Activated CD4-positive, alpha-beta T cell treated with anti-CD3 and anti-CD28 coated beads, Interleukin-2, amount 50 U/mL, for 16 hours (primary cell): ENCODE measurements at regions not wholly inside any gene's neighbourhood (a gene's known extent, or its start where the extent isn't known, plus 50 kb on each side); places are given as distances from the start of the nearest gene placed in this dataset.
"Not testable (repeated sequence)": the region's sequence is repeated elsewhere in the genome, so short reads cannot be mapped to it uniquely, and the experiment has no call there.

Source experiments
- DNase-seq: peaks from one replicate; pipeline ENCODE4 v3.0.0-alpha.2; 2020

DNA sequence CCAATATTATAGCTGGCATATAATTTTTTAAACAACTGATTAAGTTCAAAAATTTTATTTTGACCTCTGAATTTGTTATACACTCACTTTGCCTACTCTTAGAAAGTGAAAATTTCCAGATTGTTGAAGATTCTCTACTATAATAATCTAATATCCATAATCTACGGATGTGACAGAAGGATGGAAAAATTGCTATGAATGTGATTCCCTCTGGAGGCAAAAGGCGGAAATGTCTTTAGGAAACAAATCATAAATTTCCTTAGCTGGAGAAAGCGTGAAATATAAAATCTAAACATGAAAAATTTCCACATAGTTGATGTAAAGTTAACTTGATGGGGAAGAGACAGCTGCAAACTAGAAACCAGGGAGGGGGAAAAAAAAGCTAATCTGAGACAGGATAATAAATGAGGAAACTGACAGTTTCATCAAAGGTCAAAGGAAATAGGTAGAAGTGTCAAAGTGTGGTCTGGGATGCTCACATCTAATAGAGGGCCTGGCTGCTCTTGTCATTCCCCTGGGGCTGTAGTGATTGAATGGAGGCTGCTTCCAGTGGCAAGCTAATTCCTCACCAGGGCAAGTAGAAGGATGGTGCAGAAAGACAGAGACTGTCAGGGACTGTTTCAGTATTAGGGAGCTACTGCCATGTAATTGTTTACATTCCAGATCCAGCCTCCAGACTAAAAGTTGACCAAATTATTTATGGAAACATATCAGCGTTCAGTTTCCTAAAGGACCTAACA, 264.5 kb downstream of the SDHAF3 start:
- DNase-seq = no peak

DNA sequence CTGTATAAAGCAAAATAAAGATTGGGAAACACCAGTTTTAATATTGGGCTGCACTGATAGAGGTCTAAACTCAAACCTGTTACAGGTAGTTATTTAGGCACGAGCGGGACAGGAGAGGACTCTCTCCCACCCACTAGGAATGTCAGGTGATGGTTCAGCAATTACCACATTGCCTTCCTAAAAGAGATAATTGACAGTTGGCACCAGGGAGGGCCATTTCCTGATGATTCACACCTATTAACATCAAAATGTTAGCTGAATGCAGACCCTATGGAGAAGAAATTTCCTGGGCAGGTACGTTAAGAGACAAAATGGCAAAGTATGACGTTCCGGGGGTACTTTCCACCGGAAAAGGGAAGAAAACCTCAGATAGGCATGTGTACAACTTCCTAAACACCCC, 272.6 kb downstream of the SDHAF3 start:
- no peak for DNase-seq

DNA sequence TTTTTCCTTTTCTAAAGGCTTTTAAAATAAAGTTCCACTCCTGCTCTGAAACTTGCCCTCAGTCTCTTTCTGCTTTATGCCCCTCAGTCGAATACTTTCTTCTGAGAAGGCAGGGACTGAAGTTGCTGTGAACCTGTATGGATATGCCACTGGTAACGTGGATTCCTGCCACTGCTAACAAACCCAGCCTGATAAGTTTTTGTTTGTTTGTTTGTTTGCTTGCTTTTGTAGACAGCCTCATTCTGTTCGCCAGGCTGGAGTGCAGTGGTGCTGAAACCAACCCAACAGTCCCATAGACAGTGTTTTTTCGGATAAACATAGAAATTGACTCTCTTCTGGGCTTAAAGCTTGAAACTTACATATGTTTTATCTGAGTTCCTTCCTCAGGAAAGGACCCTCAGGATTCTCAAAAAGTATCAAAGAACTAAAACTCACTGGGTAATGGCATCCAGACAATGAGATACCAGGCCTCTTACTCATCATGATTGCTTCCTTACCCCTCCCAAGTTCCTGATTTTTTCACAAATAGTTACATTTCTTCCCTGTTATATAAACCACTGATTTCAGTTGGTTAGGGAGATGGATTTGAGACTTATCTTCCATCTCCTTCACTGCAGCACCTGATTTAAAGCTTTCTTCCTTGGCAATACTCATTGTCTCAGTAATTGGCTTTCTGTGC, 273.6 kb downstream of the SDHAF3 start:
- DNase-seq = no peak

DNA sequence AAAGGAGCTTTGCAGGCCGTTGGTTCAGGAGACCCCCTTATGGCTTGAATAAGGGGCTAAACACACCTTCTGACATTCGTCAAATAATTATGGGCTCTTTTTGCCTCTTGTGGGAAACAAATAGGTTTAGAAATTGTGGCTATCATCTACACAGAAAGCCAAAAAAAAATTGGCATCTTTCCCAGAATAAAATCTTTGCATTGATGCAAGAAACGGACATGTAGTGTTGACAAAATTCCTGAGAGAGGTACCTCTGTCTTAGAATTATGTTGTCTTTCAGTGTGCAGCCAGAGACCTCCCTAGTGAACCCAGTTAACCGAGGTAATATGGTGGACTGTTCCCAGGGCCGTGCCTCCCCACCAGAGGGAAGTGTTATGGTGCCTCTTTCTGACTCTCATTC, 283.9 kb downstream of the SDHAF3 start:
- no peak for DNase-seq

DNA sequence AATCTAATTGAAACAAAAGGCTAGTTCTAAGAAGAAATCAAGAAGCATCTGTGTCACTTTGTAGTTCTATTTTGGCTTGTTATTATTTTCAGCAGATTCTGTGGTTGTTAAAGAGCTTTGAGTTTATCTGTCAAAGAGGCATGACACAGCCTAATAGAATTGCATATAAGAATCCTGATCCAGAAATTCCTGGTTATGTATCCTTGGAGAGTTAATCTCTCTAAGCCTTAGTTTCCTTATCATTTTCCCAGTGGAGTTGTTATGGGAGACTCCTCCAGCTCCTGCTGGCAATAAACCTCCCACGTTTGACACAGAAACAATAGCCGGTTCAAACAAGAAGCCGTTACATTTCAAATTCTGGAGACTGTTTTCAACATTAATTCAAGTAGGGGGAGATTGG, 288.3 kb downstream of the SDHAF3 start:
- DNase-seq = no peak

DNA sequence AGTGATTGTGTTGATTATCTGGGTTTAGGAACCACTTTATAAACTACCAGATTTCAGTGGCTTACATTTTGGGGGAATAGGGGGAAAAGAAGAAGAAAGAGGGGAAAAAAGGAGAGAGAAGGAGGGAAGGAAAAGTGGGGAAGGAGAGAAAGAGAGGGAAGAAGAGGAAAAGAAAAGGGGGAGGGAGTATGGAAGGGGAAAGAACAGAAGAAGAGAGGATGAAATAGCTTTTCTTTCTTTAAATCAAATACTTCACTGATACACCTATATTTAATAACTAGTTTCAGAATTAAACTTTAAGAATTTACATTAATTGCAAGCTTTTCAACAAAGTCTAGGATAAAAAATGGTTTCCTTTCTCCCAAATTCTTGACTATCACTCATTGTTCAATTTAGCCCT, 289.6 kb downstream of the SDHAF3 start:
- no peak for DNase-seq

DNA sequence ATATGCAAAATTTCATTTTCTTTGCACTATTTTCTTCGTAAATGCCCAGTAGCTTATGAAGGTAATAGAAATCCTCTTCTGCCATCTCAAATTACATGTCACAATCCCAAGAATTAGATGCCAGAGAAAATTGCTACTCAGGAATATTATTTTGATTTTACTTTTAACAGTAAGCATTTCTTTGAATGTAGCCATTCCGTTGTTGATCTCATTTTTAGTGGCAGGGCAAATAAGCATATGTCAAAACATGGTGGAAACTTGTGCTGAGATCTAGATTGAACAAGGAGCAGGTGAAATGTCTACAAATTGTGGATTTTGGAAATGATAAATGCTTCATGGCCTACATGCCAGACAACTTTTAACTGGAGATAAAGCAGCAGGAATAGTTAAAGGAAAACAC, 291.8 kb downstream of the SDHAF3 start:
- DNase-seq = no peak

DNA sequence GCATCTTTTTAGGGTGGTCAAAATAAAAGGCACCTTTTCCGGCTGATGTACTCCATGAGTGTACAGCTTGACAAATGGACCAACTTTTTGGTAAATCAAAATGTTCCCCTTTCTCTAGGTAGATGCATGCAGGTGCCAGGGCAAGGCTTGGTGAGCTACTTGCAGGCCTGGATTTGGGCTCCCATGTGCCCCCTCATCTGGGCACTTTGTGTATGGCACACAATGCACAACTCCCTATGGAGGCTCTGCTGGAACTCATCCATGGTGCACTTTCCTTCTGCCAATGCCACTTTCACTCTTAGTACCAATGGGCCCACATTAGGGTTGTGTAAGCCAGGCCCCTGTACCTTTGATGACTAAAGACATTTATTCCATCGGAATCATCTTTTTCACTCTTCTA, 300.8 kb downstream of the SDHAF3 start:
- DNase-seq = no peak

DNA sequence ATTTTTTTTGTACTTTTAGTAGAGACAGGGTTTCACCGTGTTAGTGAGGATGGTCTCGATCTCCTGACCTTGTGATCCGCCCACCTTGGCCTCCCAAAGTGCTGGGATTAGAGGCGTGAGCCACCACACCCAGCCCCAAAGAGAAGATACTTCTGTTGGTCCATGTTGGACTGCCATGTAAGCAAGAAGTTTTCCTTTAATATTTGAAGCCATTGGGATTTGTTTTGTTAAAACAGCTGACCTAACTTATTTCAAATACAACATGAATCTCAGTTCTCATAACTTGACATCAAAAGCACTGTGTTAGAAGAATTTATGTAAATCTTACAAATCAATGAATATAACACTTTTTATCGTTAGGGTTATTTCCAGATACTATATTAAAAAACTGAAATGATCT, 302.4 kb downstream of the SDHAF3 start:
- DNase-seq = no peak

DNA sequence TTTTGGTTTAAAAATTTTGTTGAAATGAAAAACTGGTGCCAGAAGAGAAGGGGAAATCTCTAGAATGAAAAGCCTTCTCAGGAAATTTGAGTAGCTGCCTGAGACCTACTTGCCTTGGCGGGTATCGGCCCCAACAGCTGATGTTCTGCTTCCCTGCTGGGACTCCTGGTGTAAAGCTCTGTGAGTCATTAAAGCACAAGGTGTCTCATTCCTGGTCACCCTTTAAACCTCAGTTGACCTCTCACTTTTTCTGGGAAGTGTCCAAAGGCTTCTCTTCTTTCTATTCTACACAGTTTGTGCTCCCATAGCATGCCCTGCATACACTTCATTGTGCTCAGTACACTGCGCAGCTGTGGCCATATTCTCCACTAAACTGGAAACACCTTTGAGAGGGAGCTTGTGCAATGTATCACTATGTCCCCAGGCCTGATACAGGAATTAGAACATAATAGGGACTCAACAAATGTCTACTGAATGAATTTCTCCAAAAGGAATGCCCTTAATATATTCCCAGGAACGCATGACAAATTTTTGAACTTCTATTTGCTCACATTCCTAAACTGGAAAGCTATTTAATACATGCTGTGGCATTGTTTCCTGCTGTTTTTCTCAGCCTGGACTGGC, 303.9 kb downstream of the SDHAF3 start:
- no peak for DNase-seq

DNA sequence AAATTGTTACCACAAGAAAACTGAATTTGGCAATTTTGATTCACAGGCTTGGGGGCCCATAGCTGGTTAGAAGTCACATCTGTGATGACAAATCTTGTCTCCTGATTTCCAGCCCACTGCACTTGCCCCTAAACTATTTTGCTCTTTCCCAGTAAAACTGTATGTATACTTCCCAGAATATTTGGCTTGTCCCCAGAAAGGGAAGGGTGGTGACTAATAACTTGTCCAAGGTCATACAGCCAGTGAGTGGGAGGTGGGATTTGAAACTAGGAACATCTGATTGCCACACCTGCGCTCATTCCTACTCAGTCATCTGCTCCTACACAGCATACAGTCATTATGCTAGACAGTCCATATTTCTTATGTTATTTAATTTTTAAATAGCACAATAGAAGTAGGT, 304.5 kb downstream of the SDHAF3 start:
- no peak for DNase-seq

DNA sequence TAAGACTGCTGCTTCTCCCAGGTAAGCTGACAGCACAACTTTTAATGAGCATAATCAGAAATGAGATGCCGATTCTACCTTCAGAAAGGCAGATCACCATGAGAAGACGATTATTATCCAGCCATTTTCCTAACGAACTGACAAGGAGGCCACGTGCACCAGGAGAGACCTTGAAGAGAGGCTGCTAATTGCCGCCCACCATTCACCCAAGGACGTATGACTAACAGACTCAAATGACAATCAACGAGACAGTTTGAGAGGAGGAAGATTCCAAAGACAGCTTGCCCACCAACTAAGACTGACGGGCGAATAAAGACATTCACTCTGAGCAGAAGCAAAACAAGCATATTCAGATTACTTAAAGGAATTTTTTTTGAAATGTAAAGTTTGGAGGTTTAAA, 301.9 kb upstream of the TAC1 start:
- DNase-seq = no peak

DNA sequence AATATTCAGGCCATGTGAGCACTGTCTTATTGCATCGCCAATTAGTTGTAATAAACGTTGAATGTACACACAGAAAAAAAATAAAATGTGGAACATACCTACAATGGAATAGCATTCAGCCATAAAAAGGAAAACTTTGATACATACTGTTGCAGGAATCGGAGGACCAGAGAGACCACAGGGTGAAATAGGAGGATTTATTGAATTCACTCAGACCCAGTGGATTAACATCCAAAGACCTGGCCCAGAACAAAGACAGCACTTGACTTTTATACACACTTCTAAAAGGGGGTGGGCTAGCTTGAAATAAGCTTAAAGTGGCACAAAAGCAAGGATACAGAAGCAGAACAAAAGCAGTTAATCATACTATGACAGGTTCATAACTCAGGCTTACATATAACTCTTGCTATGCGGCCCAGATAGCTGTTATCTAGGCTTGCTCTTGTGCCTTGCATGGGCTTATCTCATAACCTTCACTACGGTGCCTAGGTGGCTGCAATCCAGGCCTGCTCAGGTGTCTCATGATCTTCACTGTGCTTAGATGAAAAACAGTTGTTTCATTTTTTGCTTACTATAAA, 292.2 kb upstream of the TAC1 start:
- no peak for DNase-seq

DNA sequence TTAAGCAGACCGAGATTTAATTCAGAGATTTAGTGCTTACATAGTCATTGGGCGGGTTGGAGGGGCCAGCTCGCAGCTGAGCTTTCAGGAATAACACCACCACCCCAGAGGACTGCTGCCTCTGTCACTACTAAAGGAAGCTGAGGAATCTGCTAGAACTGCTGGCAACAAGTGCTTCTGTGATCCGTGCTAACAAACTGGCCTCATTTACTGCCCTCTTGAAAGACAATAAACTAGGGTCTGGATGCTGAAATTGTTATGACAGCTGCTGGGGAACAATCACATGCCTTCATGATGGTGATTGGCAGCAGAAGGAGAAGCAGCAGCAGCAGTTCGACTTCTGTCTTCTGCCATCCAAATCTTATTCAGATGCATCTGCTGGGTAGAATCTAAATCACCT, 285.5 kb upstream of the TAC1 start:
- DNase-seq = no peak

DNA sequence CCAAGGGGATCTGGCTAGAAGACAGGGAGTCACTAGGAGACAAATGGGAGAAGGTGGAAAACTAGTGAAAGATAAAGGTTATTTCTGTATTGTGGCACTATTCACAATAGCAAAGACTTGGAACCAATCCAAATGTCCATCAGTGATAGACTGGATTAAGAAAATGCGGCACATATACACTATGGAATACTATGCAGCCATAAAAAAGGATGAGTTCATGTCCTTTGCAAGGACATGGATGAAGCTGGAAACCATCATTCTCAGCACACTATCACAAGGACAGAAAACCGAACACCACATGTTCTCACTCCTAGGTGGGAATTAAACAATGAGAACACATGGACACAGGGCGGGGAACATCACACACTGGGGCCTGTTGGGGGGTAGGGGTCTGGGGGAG, 282.4 kb upstream of the TAC1 start:
- not testable (repeated sequence) for DNase-seq

DNA sequence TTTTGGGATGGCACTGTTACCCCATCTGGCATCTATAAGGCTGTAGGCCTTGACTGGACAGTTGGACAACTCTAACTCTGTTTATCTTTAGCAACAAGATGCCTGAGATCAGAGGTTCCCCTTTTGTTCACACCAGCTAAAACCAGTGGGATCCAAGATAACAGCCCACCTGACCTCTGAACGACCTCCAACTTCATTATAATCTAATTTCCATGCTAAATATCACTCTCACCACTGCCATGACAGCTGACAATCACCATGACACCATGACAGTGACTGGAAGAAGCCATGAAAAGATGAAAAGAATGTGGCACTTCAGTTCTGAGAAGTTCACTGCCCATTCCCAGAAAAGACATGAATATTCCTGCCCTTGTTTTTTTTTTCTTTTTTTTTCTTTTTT, 281.4 kb upstream of the TAC1 start:
- no peak for DNase-seq

DNA sequence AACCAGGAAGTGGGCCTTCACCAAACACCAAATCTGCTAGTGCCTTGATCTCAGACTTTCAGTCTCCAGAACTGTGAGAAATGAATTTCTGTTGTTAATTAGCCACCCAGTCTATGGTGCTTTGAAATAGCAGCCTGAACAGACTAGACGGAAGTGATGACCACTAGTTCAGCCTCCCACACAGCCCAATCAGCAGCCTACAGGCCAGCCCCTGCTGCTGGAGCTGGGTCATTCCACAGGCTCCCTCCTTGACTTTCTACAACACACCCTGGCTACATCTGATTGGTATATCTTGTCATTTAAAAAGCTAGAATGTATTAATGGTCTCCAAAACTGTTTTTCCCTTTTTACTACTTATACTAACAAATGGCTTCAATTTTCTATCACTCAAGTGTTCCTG, 277.2 kb upstream of the TAC1 start:
- DNase-seq = no peak

DNA sequence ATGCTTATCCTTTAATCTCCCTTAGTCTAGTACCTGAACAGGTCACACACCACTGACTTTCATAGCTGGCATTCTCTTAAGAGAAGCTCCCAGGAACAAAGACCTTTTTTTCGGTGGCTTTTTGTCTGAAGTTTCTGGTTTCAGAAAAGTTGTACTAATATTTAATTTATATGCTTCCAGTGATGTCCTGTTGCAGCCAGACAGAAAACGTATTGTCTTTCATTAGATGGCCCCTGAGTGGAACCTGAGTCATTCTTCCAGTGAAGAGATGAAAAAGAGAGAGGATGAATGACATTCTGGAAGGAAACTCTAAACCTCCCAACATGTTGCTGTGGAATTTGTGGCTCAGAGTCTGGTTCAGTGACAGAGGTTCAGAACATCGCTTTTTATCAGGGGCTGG, 274.8 kb upstream of the TAC1 start:
- no peak for DNase-seq

DNA sequence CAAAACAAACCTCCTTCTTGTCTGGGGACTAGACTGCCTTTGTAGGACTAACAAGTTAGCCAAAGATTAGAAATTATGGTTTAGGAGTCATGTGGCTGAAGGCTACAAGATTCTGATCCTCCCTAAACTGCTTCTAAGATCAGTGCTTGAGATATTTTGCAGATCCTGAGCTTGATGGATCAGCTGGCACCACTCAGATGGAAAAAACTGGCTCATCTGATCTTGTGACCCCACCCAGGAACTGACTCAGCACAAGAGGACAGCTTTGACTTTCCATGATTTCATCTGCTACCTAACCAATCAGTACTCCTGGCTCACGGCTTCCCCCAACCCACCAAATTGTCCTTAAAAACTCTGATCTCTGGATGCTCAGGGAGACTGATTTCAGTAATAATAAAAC, 271.5 kb upstream of the TAC1 start:
- DNase-seq = no peak

DNA sequence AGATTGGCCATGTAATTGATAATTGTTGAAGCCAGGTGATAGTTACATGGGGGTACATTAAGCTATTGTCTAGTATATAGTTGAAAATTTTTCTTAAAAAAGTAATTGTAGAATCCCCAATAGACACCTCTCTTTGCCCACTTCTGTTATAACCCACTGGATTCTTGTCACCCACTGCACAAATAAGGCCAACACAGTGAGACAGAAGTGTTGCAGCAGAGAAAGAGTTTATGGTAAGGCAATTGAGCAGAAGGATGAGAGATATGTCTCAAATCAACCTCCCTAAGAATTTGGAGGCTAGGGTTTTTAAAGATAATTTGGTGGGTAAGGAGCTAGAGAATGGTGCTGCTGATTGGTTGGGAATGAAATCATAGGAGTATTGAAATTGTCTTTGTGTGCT, 270.3 kb upstream of the TAC1 start:
- DNase-seq = no peak

DNA sequence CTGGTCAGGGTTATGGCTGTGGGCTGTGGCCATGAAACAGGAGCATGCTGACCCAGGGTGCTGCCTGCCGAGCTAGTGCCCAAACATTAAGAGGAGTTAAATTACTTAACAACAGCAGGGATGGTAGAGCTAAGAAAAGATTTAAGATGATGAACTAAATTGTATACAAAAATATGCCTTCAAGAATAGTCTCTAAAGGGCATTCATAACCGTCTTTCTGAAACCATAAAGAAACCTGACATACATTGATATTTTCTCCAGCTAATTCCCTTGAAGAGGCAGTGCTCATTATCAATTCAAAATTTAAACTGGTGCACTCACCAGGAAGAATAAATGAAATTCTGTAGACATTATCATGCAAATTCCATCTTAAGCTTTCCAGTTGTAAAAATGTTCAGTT, 265.8 kb upstream of the TAC1 start:
- DNase-seq = no peak

DNA sequence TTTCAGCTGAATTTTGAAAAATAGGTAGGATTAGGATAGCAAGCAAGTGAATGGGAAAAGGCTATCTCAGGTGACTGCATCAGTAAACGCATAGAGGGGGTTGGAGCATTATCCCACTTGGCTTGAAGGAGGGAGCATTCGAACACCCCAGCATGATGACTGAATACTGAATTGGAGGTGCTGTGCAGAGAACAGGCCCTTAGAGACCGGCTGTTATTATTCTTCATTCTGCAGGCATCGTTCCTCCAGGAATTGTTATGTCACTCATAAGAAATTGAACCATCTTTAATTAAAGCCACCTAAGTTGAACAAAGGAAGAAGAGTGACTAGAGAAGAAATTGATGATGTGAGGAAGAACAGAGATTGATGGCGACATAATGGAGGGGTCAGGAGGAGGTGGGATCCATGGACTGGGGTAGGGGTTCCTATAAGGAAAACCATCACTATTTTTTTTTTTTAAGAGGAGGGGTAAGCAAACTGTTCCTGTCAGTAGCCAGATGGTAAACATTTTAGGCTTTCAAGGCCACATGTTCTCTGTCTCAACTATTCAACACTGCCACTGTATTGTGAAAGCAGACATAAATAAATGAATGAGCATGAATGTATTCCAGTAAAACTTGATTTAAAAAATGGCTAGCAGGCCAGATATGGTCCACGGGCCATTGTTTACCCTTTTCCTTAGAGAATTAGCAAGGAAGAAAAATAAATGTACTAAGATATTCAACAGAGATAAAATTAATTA, 264.7 kb upstream of the TAC1 start:
- no peak for DNase-seq

DNA sequence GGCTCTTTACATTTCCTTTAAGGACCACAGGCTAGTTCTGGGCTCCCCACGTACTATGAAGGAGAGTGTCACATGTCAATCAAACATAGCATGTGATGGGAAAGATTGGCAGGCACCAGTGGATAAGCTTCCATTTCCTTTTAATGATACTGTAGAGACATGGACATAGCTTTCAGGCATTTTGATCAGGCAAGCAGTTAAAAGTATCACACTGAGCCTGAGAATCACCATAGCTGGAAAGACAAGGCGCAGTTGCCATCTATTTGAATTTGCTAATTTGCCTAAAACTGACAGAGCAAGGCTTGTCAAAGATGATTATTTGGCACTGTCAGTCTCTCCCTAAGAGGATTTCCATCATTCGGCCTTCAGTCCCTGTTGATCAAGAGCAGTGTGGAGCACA, 263.4 kb upstream of the TAC1 start:
- DNase-seq = no peak

DNA sequence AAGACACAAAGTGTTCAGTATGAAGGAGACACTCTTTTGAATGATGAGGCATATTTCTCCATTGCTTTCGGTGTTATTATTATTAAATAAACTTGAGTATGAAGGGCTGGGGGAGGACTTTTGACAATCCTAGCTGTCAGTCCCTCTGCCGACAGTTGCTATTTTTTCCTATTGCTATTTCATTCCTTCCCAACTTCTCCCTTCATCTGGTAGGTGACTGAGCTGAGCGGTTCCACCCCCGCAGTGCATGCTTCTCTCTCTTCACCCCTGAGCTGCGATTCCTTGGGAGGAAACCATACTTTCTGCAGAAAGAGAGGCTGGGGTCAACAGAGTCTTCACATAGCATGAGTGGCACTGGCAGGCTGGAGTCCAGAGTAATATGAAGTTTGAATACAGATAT, 261.2 kb upstream of the TAC1 start:
- DNase-seq = no peak
